GM12878 (cell line): ENCODE measurements at regions not wholly inside any gene's neighbourhood (a gene's known extent, or its start where the extent isn't known, plus 50 kb on each side); places are given as distances from the start of the nearest gene placed in this dataset.

Experiments used
- ATAC-seq: fragments of 200-7000 bp; cut with Tn5 transposase; 3 replicates; pipeline ENCODE4 v1.9.1; 2020; ENCODE audit warnings: mild to moderate bottlenecking, moderate library complexity
- BruUV-seq: library from RNA; stranded (reverse); fragments of 400-500 nt; replicated peaks from 2 replicates; lab custom pipeline; 2021; lab: Mats Ljungman, UMichigan
- CTCF ChIA-PET: fragments of 300-600 bp; sonication (Branson Sonifier 250); formaldehyde crosslinking; extraction: SDS; loops from one replicate; lab custom pipeline; 2021; ENCODE audit warnings: inconsistent platforms; lab: Yijun Ruan, JAX
- POLR2A ChIA-PET: fragments of 350-600 bp; formaldehyde crosslinking; extraction: SDS; loops from one replicate; lab custom pipeline; 2021; ENCODE audit warnings: inconsistent platforms; lab: Charles Lee
- RAD21 ChIA-PET: fragments of 300-600 bp; sonication (Branson Sonifier 250); formaldehyde crosslinking; loops from one replicate; lab custom pipeline; 2023; ENCODE audit warnings: antibody characterized with exemption; ENCODE audit not compliant: unreplicated experiment; lab: Charles Lee
- SMC1A ChIA-PET: fragments of 300-600 bp; sonication (Branson Sonifier 250); formaldehyde crosslinking; loops from one replicate; lab custom pipeline; 2023; ENCODE audit not compliant: unreplicated experiment, uncharacterized antibody; lab: Charles Lee
- DNase-seq: peaks from one replicate; pipeline ENCODE4 v3.0.0-alpha.2; 2011; ENCODE audit warnings: low read depth, low spot score
- FAIRE-seq: peaks from 3 replicates; lab custom pipeline; 2011; peaks lifted over from hg19 to GRCh38; lab: Jason Lieb, UNC
- H2AFZ ChIP-seq: 2 replicates; pipeline ENCODE4 v1.6.0; 2011; ENCODE audit warnings: low read depth, low read length, control low read depth; ENCODE audit not compliant: control insufficient read depth
- H3K27ac ChIP-seq: 2 replicates; pipeline ENCODE4 v1.5.1; 2011; ENCODE audit warnings: control low read depth; ENCODE audit not compliant: control insufficient read depth, insufficient read depth
- H3K27me3 ChIP-seq, 2 experiments: replicated peaks in 1 of 2; 2 replicates each; pipeline versions ENCODE4 v1.6.0 to v1.6.1; 2011; ENCODE audit warnings: low read length in 1 of 2; ENCODE audit not compliant: control insufficient read depth in 2 of 2, insufficient read depth in 2 of 2
- H3K36me3 ChIP-seq, 2 experiments: 2 replicates each; pipeline ENCODE4 v1.5.1; 2011; ENCODE audit warnings: low read length in 1 of 2; ENCODE audit not compliant: control insufficient read depth in 2 of 2, insufficient read depth in 2 of 2
- H3K4me1 ChIP-seq: 2 replicates; pipeline ENCODE4 v1.6.1; 2011; ENCODE audit warnings: mild to moderate bottlenecking, low read length, moderate library complexity, mixed read lengths; ENCODE audit not compliant: control insufficient read depth, insufficient read depth
- H3K4me2 ChIP-seq: 2 replicates; pipeline ENCODE4 v1.6.0; 2011; ENCODE audit warnings: control low read depth; ENCODE audit not compliant: control insufficient read depth, insufficient read depth
- H3K4me3 ChIP-seq: fragments of 200-600 bp; sonication (generic); 2 replicates; pipeline ENCODE4 v1.5.1; 2016
- H3K79me2 ChIP-seq: 2 replicates; pipeline ENCODE4 v1.6.0; 2011; ENCODE audit warnings: low read length; ENCODE audit not compliant: control insufficient read depth, insufficient read depth
- H3K9ac ChIP-seq: 2 replicates; pipeline ENCODE4 v1.8.0; 2011; ENCODE audit warnings: low read length, control low read depth, mixed read lengths; ENCODE audit not compliant: control insufficient read depth, insufficient read depth
- H3K9me3 ChIP-seq: replicated peaks from 3 replicates; pipeline ENCODE4 v1.5.1; 2011; ENCODE audit warnings: mild to moderate bottlenecking, low read length; ENCODE audit not compliant: control insufficient read depth, insufficient read depth
- H4K20me1 ChIP-seq: 2 replicates; pipeline ENCODE4 v1.6.0; 2011; ENCODE audit not compliant: control insufficient read depth, insufficient read depth
- CTCF ChIP-seq, 3 experiments: IDR thresholded peaks in 2 of 3; conservative IDR thresholded peaks in 1 of 3; 2 replicates each; pipeline ENCODE4 v1.5.1; 2011; ENCODE audit warnings: low read depth in 3 of 3, low read length in 3 of 3, mild to moderate bottlenecking in 3 of 3, control low read depth in 2 of 3, moderate library complexity in 2 of 3, inconsistent platforms in 1 of 3, mixed read lengths in 1 of 3; ENCODE audit not compliant: control insufficient read depth in 2 of 3, insufficient read depth in 1 of 3; ENCODE audit errors: extremely low read depth in 1 of 3
- E4F1 ChIP-seq: fragments of 450-650 bp; IDR thresholded peaks from 2 replicates; pipeline ENCODE4 v1.6.1; 2018; ENCODE audit warnings: borderline replicate concordance, mild to moderate bottlenecking; ENCODE audit not compliant: partially characterized antibody
- JUND ChIP-seq: IDR thresholded peaks from 2 replicates; pipeline ENCODE4 v1.6.1; 2012; ENCODE audit warnings: low read depth, mild to moderate bottlenecking, low read length, improper control_type of control experiment, moderate library complexity
- MTA2 ChIP-seq: fragments of 450-650 bp; IDR thresholded peaks from 2 replicates; pipeline ENCODE4 v1.6.1; 2016; ENCODE audit warnings: low read depth, mild to moderate bottlenecking, moderate library complexity
- RCOR1 ChIP-seq: conservative IDR thresholded peaks from 2 replicates; pipeline ENCODE4 v1.6.1; 2012; ENCODE audit warnings: low read depth, low read length, improper control_type of control experiment
- STAT3 ChIP-seq: IDR thresholded peaks from 2 replicates; pipeline ENCODE4 v1.6.1; 2011; ENCODE audit warnings: low read depth, low read length, improper control_type of control experiment
- TCF12 ChIP-seq: IDR thresholded peaks from 2 replicates; pipeline ENCODE4 v1.6.1; 2011; ENCODE audit warnings: low read depth, mild to moderate bottlenecking, low read length
- ZNF384 ChIP-seq: IDR thresholded peaks from 2 replicates; pipeline ENCODE4 v1.6.1; 2012; ENCODE audit warnings: low read depth, mild to moderate bottlenecking, low read length, improper control_type of control experiment, borderline replicate concordance
- WGBS: methylation state at CpG from one replicate; pipeline ENCODE4 v1.1.6; 2016; ENCODE audit warnings: low lambda C conversion rate; ENCODE audit not compliant: insufficient replicate concordance, insufficient coverage; ENCODE audit errors: missing lambda C conversion rate; 5-methylcytosine and 5-hydroxymethylcytosine counted together
- in situ Hi-C: fragments of 300-500 bp; cut with MboI; formaldehyde crosslinking; loops from 9 replicates; pipeline ENCODE4 v1.14.3; 2018; ENCODE audit warnings: mixed read lengths
- intact Hi-C: fragments of 100-400 bp; cut with micrococcal nuclease; formaldehyde crosslinking; loops from one replicate; pipeline ENCODE4 v1.14.2; 2022; ENCODE audit not compliant: unreplicated experiment
- TF ChIP-seq, protein P1 (sequence below): fragments of 450-650 bp; IDR thresholded peaks from 2 replicates; pipeline ENCODE4 v1.6.1; 2017; ENCODE audit warnings: low read depth, mild to moderate bottlenecking, moderate library complexity
- TF ChIP-seq, protein P2 (sequence below): IDR thresholded peaks from 2 replicates; pipeline ENCODE4 v1.6.1; 2012; ENCODE audit warnings: low read depth, low read length, improper control_type of control experiment
- TF ChIP-seq, protein P3 (sequence below): fragments of 450-650 bp; IDR thresholded peaks from 2 replicates; pipeline ENCODE4 v1.6.1; 2016; ENCODE audit warnings: mild to moderate bottlenecking, moderate library complexity, borderline replicate concordance

DNA sequence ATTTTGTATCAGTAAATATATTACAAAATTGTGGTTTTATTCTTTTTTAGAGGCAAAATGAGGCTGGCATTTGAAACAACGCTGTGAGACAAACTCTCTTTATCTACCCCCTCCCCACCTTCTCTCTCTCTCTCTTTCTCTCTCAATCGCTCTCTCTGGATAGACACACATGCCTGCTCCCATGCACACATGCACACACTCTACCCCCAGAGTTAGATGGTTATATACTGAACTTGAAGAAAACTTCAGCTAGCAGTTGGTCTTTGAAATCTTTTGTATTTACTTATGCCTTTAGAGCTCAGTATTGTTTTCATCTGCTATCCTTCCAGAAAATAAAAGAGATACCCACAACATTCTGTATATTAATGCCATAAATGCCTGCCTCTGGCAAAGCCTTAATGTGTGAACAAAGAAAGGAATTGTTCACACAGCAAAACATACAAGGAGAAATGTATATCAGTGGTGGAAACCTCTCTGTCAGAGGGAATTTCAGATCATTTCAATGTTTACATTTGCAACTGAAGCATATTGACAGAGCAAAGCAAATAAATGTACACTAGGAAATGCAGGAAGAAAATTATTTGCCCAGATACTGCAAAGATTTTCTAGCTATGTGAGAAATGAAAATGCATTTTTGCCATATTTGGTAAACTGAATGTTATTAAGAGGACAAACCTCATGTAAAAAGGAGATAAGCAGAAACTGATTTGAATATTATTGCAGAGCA is 217.0 kb upstream of the UBE2E3 start:
- ChIA-PET CTCF (no interaction called here), RAD21 (no interaction called here)
- TF ChIP-seq, protein P1, sequence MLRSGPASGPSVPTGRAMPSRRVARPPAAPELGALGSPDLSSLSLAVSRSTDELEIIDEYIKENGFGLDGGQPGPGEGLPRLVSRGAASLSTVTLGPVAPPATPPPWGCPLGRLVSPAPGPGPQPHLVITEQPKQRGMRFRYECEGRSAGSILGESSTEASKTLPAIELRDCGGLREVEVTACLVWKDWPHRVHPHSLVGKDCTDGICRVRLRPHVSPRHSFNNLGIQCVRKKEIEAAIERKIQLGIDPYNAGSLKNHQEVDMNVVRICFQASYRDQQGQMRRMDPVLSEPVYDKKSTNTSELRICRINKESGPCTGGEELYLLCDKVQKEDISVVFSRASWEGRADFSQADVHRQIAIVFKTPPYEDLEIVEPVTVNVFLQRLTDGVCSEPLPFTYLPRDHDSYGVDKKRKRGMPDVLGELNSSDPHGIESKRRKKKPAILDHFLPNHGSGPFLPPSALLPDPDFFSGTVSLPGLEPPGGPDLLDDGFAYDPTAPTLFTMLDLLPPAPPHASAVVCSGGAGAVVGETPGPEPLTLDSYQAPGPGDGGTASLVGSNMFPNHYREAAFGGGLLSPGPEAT: no peak
- TF ChIP-seq, protein P2, sequence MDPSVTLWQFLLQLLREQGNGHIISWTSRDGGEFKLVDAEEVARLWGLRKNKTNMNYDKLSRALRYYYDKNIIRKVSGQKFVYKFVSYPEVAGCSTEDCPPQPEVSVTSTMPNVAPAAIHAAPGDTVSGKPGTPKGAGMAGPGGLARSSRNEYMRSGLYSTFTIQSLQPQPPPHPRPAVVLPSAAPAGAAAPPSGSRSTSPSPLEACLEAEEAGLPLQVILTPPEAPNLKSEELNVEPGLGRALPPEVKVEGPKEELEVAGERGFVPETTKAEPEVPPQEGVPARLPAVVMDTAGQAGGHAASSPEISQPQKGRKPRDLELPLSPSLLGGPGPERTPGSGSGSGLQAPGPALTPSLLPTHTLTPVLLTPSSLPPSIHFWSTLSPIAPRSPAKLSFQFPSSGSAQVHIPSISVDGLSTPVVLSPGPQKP: no peak
- TF ChIP-seq JUND (no peak), STAT3 (no peak), RCOR1 (no peak), TCF12 (no peak), ZNF384 (no peak), CTCF (IDR thresholded peaks at IDR 0.05 in 2 of 3, conservative IDR thresholded peaks at IDR 0.05 in 1 of 3; ENCODE audit: control insufficient read depth in 2 of 3, extremely low read depth in 1 of 3, insufficient read depth in 1 of 3, low read depth in 3 of 3, low read length in 3 of 3) (no peak), E4F1 (no peak), MTA2 (no peak)
- TF ChIP-seq, protein P3, sequence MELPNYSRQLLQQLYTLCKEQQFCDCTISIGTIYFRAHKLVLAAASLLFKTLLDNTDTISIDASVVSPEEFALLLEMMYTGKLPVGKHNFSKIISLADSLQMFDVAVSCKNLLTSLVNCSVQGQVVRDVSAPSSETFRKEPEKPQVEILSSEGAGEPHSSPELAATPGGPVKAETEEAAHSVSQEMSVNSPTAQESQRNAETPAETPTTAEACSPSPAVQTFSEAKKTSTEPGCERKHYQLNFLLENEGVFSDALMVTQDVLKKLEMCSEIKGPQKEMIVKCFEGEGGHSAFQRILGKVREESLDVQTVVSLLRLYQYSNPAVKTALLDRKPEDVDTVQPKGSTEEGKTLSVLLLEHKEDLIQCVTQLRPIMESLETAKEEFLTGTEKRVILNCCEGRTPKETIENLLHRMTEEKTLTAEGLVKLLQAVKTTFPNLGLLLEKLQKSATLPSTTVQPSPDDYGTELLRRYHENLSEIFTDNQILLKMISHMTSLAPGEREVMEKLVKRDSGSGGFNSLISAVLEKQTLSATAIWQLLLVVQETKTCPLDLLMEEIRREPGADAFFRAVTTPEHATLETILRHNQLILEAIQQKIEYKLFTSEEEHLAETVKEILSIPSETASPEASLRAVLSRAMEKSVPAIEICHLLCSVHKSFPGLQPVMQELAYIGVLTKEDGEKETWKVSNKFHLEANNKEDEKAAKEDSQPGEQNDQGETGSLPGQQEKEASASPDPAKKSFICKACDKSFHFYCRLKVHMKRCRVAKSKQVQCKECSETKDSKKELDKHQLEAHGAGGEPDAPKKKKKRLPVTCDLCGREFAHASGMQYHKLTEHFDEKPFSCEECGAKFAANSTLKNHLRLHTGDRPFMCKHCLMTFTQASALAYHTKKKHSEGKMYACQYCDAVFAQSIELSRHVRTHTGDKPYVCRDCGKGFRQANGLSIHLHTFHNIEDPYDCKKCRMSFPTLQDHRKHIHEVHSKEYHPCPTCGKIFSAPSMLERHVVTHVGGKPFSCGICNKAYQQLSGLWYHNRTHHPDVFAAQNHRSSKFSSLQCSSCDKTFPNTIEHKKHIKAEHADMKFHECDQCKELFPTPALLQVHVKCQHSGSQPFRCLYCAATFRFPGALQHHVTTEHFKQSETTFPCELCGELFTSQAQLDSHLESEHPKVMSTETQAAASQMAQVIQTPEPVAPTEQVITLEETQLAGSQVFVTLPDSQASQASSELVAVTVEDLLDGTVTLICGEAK: no peak

More for the DNA sequence above, 217.0 kb upstream of the UBE2E3 start:
- H3K9me3 ChIP-seq: no peaks in the 10 kb centered on the region
- no peaks in the 10 kb centered on the region for H4K20me1 ChIP-seq
- H3K27me3 ChIP-seq: no peaks in the 10 kb centered on the region
- H3K9ac ChIP-seq: no peak overlapping the region
- no peak overlapping the region for H3K4me3 ChIP-seq
- H3K4me2 ChIP-seq: no peak overlapping the region
- WGBS: 15% methylated on average over 2 of the region's 2 CpGs
- ChIA-PET SMC1A (interaction anchor here (1.2 kb wide), 1 partner anchor 11 kb away, joined by 4 read pairs; no protein-coding TSS in a partner anchor), POLR2A (no interaction called here)
- intact Hi-C loops (no loop called here), in situ Hi-C loops (no loop called here)
- no peak overlapping the region for H3K27ac ChIP-seq
- no peaks in the 10 kb centered on the region for H3K4me1 ChIP-seq
- ATAC-seq (no peak), FAIRE-seq (no peak), DNase-seq (no peak)
- BruUV-seq: no TSS peak
- no peak overlapping the region for H2AFZ ChIP-seq
- H3K36me3 ChIP-seq: no peaks in the 10 kb centered on the region
- H3K79me2 ChIP-seq: no peaks in the 10 kb centered on the region
